HEK293 (cell line): ENCODE measurements at regions not wholly inside any gene's neighbourhood (a gene's known extent, or its start where the extent isn't known, plus 50 kb on each side); places are given as distances from the start of the nearest gene placed in this dataset.

Source experiments
- CTCF ChIA-PET: fragments of 350-600 bp; formaldehyde crosslinking; extraction: SDS; loops from one replicate; lab custom pipeline; 2021; ENCODE audit warnings: antibody characterized with exemption; lab: Yijun Ruan, JAX
- POLR2A ChIA-PET: fragments of 300-600 bp; formaldehyde crosslinking; extraction: SDS; loops from one replicate; lab custom pipeline; 2020; ENCODE audit warnings: antibody characterized with exemption, inconsistent platforms; lab: Yijun Ruan, JAX
- H3K27ac ChIP-seq: fragments of 200-500 bp; sonication (Bioruptor generic); 2 replicates; pipeline ENCODE4 v1.5.1; 2014; ENCODE audit warnings: low read depth, low read length, control low read depth, inconsistent platforms; ENCODE audit errors: extremely low read depth
- H3K36me3 ChIP-seq, 2 experiments: fragments of 200-500 bp in 1 of 2; sonication (Bioruptor generic) in 1 of 2; 1 replicate in 1 of 2; 2 replicates in 1 of 2; pipeline ENCODE4 v1.5.1; 2014 to 2017; ENCODE audit warnings: inconsistent platforms in 2 of 2, low read length in 2 of 2; ENCODE audit not compliant: control insufficient read depth in 2 of 2, insufficient read depth in 1 of 2
- H3K4me1 ChIP-seq: fragments of 200-500 bp; sonication (Bioruptor generic); 2 replicates; pipeline ENCODE4 v1.5.1; 2014; ENCODE audit warnings: mild to moderate bottlenecking, low read length, inconsistent platforms; ENCODE audit not compliant: control insufficient read depth, insufficient read depth
- H3K4me3 ChIP-seq: 2 replicates; pipeline ENCODE4 v1.5.1; 2011; ENCODE audit warnings: low read depth, mild to moderate bottlenecking, control low read depth, low read length, moderate library complexity
- H3K9me3 ChIP-seq: fragments of 200-500 bp; sonication (Bioruptor generic); 2 replicates; pipeline ENCODE4 v1.5.1; 2014; ENCODE audit warnings: low read depth, low read length, inconsistent platforms; ENCODE audit not compliant: control insufficient read depth, insufficient read depth
- GLI4 ChIP-seq: fragments of 450-650 bp; formaldehyde crosslinking; IDR thresholded peaks from 2 replicates; pipeline ENCODE4 v1.5.1; 2016; ENCODE audit warnings: missing biosample characterization, missing genetic modification characterization
- MYNN ChIP-seq: fragments of 450-650 bp; formaldehyde crosslinking; IDR thresholded peaks from 2 replicates; pipeline ENCODE4 v1.5.1; 2016; ENCODE audit warnings: missing biosample characterization, missing genetic modification characterization, borderline replicate concordance
- SALL2 ChIP-seq: fragments of 450-650 bp; formaldehyde crosslinking; IDR thresholded peaks from 2 replicates; pipeline ENCODE4 v1.5.0; 2017; ENCODE audit warnings: missing biosample characterization, mild to moderate bottlenecking, missing genetic modification characterization, borderline replicate concordance
- TCF7L2 ChIP-seq: IDR thresholded peaks from 2 replicates; pipeline ENCODE4 v1.6.1; 2011; ENCODE audit warnings: low read depth, mild to moderate bottlenecking, inconsistent platforms, low read length, moderate library complexity, borderline replicate concordance
- ZBTB1 ChIP-seq: fragments of 450-650 bp; formaldehyde crosslinking; IDR thresholded peaks from 2 replicates; pipeline ENCODE4 v1.5.1; 2016; ENCODE audit warnings: missing biosample characterization, missing genetic modification characterization
- ZBTB17 ChIP-seq: fragments of 450-650 bp; formaldehyde crosslinking; IDR thresholded peaks from 2 replicates; pipeline ENCODE4 v1.5.1; 2016; ENCODE audit warnings: missing biosample characterization, missing genetic modification characterization
- ZNF155 ChIP-seq: fragments of 450-650 bp; formaldehyde crosslinking; IDR thresholded peaks from 2 replicates; pipeline ENCODE4 v1.5.1; 2016; ENCODE audit warnings: missing biosample characterization, missing genetic modification characterization
- ZNF175 ChIP-seq: fragments of 450-650 bp; formaldehyde crosslinking; IDR thresholded peaks from 2 replicates; pipeline ENCODE4 v1.5.1; 2016; ENCODE audit warnings: missing biosample characterization, missing genetic modification characterization
- ZNF2 ChIP-seq: fragments of 450-650 bp; formaldehyde crosslinking; IDR thresholded peaks from 2 replicates; pipeline ENCODE4 v1.5.1; 2016; ENCODE audit warnings: missing biosample characterization, missing genetic modification characterization
- ZNF248 ChIP-seq: fragments of 450-650 bp; formaldehyde crosslinking; IDR thresholded peaks from 2 replicates; pipeline ENCODE4 v1.5.1; 2017; ENCODE audit warnings: missing biosample characterization, missing genetic modification characterization
- ZNF37A ChIP-seq: fragments of 450-650 bp; IDR thresholded peaks from 2 replicates; pipeline ENCODE4 v1.5.1; 2018; ENCODE audit warnings: missing biosample characterization, missing genetic modification characterization
- ZNF555 ChIP-seq: fragments of 450-650 bp; formaldehyde crosslinking; conservative IDR thresholded peaks from 2 replicates; pipeline ENCODE4 v1.5.1; 2017; ENCODE audit warnings: missing biosample characterization, mild to moderate bottlenecking, missing genetic modification characterization, inconsistent platforms
- ZNF624 ChIP-seq: fragments of 450-650 bp; formaldehyde crosslinking; IDR thresholded peaks from 2 replicates; pipeline ENCODE4 v1.5.1; 2017; ENCODE audit warnings: missing biosample characterization, missing genetic modification characterization
- ZNF664 ChIP-seq: fragments of 450-650 bp; formaldehyde crosslinking; IDR thresholded peaks from 2 replicates; pipeline ENCODE4 v1.5.1; 2016; ENCODE audit warnings: missing biosample characterization, missing genetic modification characterization
- ZNF707 ChIP-seq: fragments of 450-650 bp; formaldehyde crosslinking; IDR thresholded peaks from 2 replicates; pipeline ENCODE4 v1.5.1; 2016; ENCODE audit warnings: missing biosample characterization, missing genetic modification characterization
- ZNF830 ChIP-seq: fragments of 450-650 bp; IDR thresholded peaks from 2 replicates; pipeline ENCODE4 v1.5.0; 2018; ENCODE audit warnings: missing biosample characterization, missing genetic modification characterization, low read depth, mild to moderate bottlenecking, moderate library complexity
- ZNF837 ChIP-seq: fragments of 450-650 bp; formaldehyde crosslinking; IDR thresholded peaks from 2 replicates; pipeline ENCODE4 v1.5.1; 2016; ENCODE audit warnings: missing biosample characterization, missing genetic modification characterization
- TF ChIP-seq, protein P1 (sequence below): fragments of 450-650 bp; formaldehyde crosslinking; IDR thresholded peaks from 2 replicates; pipeline ENCODE4 v1.5.1; 2016; ENCODE audit warnings: missing biosample characterization, missing genetic modification characterization, borderline replicate concordance
- TF ChIP-seq, protein P2 (sequence below): fragments of 450-650 bp; formaldehyde crosslinking; IDR thresholded peaks from 2 replicates; pipeline ENCODE4 v1.5.0; 2017; ENCODE audit warnings: missing biosample characterization, missing genetic modification characterization, borderline replicate concordance

DNA sequence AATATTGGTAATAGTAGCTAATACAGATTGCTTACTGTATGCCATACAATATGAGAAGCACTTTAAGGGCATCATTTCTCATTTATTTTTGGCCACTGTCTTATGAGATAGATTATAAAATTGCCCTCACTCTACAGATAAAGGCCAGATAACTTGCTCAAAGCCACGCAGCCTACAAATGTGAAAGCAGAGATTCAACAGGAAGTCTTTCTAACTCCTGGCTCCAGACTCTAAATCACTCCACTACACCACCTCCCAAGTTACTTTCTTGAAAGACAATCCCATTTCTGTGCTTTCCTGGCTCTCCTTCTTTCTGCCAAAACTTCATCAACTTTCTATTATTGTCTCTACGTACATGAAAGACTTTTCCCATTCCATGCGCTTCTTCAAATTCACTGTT is 194.7 kb downstream of the FBXO8 start (continued):
- TF ChIP-seq, protein P1, sequence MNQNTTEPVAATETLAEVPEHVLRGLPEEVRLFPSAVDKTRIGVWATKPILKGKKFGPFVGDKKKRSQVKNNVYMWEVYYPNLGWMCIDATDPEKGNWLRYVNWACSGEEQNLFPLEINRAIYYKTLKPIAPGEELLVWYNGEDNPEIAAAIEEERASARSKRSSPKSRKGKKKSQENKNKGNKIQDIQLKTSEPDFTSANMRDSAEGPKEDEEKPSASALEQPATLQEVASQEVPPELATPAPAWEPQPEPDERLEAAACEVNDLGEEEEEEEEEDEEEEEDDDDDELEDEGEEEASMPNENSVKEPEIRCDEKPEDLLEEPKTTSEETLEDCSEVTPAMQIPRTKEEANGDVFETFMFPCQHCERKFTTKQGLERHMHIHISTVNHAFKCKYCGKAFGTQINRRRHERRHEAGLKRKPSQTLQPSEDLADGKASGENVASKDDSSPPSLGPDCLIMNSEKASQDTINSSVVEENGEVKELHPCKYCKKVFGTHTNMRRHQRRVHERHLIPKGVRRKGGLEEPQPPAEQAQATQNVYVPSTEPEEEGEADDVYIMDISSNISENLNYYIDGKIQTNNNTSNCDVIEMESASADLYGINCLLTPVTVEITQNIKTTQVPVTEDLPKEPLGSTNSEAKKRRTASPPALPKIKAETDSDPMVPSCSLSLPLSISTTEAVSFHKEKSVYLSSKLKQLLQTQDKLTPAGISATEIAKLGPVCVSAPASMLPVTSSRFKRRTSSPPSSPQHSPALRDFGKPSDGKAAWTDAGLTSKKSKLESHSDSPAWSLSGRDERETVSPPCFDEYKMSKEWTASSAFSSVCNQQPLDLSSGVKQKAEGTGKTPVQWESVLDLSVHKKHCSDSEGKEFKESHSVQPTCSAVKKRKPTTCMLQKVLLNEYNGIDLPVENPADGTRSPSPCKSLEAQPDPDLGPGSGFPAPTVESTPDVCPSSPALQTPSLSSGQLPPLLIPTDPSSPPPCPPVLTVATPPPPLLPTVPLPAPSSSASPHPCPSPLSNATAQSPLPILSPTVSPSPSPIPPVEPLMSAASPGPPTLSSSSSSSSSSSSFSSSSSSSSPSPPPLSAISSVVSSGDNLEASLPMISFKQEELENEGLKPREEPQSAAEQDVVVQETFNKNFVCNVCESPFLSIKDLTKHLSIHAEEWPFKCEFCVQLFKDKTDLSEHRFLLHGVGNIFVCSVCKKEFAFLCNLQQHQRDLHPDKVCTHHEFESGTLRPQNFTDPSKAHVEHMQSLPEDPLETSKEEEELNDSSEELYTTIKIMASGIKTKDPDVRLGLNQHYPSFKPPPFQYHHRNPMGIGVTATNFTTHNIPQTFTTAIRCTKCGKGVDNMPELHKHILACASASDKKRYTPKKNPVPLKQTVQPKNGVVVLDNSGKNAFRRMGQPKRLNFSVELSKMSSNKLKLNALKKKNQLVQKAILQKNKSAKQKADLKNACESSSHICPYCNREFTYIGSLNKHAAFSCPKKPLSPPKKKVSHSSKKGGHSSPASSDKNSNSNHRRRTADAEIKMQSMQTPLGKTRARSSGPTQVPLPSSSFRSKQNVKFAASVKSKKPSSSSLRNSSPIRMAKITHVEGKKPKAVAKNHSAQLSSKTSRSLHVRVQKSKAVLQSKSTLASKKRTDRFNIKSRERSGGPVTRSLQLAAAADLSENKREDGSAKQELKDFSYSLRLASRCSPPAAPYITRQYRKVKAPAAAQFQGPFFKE (tag by site-specific recombination): no peak
- TF ChIP-seq ZNF2 (tag by site-specific recombination) (no peak), MYNN (tag by site-specific recombination) (no peak), ZNF837 (tag by site-specific recombination) (no peak), ZNF175 (tag by site-specific recombination) (no peak), ZBTB1 (tag by site-specific recombination) (no peak), ZNF830 (no peak)

DNA sequence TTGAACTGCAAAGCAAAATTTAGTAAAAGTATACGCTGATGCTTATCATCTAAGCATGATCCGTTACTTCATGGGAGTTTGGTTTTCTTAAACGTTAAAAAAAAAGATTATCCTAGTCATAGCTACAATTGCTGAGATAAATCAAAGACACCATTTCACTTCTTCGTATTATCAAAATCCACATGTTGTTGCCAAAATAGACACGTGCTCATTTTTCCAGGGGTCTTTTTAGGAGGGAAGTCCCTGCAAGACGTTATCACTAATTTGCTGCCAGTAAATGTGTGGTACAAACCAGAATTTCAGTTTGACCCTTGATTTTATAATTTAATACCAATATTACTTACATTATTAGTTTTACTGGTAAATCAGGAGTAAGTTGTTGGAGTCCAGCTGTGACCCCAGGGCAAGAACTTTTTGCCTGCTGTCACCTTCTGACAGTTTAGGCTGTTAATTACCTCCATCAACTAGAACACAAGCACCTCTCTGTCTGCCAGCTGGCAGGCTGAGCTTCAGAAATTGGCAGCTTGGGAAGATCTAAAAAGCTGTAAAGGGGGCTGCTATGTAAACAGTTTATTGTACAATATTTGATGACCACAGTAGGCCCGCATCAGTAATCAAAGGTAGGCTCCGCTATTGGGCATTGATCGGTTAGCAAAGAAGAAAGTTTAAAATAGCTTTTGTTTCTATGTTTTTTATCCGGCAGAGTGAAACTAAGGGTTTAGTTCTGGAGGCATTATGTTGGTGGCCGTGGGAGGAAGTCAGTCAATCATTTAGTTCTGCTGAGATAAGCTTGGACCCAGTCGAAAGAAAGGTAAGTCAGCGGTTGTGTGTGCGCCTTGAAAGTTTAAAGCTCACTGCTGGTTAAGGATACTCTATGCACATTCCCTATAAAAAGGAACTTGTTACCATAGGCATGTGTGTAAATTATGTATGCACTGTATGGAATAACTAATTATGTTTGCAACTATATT is 196.4 kb downstream of the FBXO8 start:
- Histone ChIP-seq H3K36me3 (no peaks in the 10 kb centered on the region), H3K4me1 (no peaks in the 10 kb centered on the region), H3K9me3 (no peaks in the 10 kb centered on the region), H3K4me3 (no peak overlapping the region), H3K27ac (no peak overlapping the region)
- ChIA-PET POLR2A (no interaction called here), CTCF (no interaction called here)
- TF ChIP-seq TCF7L2 (no peak), SALL2 (no peak), ZBTB17 (tag by site-specific recombination) (no peak), ZNF707 (no peak), ZNF555 (no peak), ZNF37A (tag by site-specific recombination) (no peak), ZNF155 (tag by site-specific recombination) (no peak), ZNF624 (tag by site-specific recombination) (no peak), ZNF664 (tag by site-specific recombination) (no peak), ZNF248 (no peak), GLI4 (no peak)
- TF ChIP-seq, protein P2, sequence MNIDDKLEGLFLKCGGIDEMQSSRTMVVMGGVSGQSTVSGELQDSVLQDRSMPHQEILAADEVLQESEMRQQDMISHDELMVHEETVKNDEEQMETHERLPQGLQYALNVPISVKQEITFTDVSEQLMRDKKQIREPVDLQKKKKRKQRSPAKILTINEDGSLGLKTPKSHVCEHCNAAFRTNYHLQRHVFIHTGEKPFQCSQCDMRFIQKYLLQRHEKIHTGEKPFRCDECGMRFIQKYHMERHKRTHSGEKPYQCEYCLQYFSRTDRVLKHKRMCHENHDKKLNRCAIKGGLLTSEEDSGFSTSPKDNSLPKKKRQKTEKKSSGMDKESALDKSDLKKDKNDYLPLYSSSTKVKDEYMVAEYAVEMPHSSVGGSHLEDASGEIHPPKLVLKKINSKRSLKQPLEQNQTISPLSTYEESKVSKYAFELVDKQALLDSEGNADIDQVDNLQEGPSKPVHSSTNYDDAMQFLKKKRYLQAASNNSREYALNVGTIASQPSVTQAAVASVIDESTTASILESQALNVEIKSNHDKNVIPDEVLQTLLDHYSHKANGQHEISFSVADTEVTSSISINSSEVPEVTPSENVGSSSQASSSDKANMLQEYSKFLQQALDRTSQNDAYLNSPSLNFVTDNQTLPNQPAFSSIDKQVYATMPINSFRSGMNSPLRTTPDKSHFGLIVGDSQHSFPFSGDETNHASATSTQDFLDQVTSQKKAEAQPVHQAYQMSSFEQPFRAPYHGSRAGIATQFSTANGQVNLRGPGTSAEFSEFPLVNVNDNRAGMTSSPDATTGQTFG (tag by site-specific recombination): no peak
